Hypothalamus (tissue), 51 donors: ENCODE measurements at regions not wholly inside any gene's neighbourhood (a gene's known extent, or its start where the extent isn't known, plus 50 kb on each side); places are given as distances from the start of the nearest gene placed in this dataset.
"Not testable (repeated sequence)": the region's sequence is repeated elsewhere in the genome, so short reads cannot be mapped to it uniquely, and the experiment has no call there.

Experiments
- DNase-seq, 51 donors: peaks; one replicate each; lab custom pipeline; 2025; lab: John Stamatoyannopoulos, UW

DNA sequence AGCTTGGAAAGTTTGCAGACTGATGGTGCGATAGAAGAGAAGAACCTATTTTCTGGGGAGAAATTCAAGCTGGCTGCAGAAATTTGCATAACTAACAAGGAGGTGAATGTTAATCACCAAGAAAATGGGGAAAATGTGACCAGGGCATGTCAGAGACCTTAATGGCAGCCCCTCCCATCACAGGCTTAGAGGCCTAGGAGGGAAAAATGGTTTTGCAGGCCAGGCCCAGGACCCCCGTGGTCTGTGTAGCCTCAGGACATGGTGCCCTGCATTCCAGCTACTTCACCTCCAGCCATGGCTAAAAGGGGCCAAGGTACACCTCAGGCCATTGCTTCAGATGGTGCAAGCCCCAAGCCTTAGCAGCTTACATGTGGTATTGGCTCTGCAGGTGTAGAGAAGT, 207.1 kb upstream of the CXorf66 start:
- DNase-seq = no peak

DNA sequence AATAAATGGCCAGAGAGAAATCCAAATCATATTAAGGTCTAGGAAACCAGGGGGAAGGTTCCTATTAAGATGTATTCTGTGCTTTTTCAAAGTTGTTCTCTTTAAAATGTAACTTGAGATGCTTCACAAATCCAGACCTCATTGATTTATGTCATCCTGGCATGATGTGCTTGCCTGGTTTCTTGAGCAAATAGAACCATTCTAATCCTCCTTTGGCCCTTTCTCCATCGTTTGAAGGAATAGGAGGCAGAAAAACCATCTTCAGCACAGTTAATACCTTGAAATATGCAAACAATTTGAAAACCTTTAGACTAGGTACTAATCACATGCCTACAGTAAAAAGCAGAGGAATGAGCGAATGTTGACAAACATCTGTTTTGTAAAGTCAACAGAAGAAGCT, 202.2 kb upstream of the CXorf66 start:
- no peak for DNase-seq

DNA sequence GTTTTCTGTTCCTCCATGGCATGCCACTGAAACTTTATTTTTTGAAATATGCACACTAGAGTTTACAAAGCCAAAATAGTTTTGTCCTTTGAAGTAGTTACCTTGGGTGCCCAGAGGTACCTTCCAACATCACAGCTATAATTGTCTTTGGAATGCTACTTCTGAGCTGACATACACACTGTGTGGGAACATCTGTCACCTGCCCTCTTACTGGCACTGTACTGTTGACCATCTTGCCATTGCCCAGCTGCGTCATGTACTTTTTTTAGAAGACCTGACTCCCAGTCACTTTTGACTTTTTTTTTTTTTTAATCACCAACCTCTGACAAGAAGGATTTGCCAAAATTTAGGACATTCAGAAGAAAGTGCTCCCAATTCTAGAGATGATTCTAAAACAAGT, 200.5 kb upstream of the CXorf66 start:
- DNase-seq = no peak

DNA sequence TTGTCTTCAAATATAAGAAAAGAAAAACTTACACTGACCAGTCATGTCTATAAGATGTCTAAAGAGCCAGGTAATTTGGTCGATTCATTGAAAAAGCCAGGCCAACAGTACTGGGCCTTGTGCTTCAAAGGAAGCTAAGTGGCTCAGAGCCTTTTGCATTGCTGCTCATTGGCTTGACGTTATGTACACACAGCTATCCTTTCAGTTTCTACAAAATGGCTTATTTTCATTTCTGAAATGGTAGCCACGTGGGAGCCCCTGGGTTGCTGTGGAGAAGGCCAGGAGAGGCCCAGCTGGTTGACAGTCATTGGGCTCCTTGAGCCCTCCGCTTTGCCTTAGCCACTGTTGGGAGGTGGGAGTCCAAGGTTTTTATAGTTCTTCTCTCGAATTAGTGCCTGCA, 199.1 kb upstream of the CXorf66 start:
- no peak for DNase-seq

DNA sequence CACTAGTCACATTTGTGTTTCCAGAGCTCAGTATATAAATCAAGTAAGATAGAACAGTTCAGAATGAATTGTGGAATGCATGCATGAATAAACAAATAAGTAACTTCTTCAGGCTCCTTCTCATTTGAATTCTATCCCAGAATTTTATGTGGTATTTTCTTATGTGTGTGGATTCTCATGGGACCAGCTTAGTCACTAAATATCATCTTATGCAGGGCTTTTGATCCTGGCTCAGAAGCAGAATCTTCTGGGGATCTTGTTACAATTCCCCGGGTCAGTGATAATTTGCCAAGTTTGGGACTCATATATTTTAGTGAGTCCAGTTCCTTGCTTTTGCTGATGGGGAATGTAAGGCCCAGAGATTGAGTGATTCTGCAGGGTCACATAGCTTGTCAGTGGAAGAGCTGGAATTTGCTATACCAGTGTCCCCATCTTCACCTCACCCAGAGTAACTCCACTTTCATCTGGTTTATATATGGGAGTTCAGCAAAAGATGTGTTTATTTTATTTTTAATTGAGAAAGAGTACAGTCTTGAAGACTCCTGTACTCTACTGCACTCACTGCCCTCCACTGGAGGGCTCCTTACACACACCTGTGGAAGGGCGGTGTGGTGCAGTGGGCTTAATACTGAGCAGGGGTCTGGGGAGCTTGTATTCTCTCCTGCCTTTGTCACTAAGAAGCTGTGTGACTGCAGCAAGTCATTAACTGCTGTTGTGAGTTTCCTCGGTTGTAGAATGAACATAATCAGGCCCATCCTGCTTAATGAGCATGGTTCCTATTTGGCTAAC, 198.2 kb upstream of the CXorf66 start:
- no peak for DNase-seq

DNA sequence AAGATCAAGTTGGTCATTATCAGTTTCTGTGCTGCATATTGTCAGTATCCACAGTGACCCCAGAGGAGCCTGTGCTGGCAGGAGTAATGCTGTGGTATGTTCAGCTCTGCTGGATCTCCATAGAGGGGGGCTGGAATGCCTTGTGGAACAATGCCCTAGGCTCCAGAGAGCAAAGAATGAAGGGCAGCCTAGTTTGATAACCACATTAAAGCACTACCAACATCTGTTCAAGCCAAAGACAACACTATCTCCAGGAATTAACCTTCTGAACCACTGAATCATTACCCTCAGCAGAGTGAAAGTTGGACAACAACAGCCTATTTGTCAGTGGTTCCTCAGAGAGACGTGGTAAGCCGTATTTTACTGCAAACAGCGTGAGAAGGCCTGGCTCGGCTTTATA, 192.3 kb upstream of the CXorf66 start:
- DNase-seq = no peak

DNA sequence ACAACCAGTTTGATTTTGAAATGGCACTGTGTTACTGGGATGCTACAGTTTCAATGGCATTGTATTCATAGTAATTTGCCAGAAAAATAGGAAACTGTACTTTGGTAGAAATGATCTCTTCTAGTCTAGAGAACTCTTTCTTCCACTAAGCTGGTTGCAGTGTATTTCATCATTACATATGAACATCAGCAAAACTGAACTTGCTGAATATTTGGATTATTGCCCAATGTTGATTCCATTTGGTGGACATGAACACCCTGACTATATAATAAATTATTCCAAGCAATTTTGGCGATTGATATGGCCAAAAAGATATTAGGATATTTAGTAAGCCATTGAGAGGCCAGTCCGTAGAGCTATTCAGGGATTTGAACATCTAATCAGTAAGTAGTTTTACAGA, 191.8 kb upstream of the CXorf66 start:
- no peak for DNase-seq

DNA sequence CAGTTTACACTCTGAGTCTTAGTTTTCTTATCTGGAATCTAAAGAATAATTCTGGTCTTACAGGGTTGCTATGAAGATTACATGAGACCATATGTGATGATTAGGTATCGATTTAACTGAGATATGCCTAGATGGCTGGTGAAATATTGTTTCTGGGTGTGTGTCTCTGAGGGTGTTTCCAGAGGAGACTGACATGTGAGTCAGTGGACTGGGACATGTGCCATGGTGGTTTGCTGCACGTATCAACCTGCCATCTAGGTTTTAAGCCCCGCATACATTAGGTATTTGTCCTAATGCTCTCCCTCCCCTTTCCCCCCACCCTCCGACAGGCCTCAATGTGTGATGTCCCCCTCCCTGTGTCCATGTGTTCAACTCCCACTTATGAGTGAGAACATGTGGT, 186.0 kb upstream of the CXorf66 start:
- no peak for DNase-seq

DNA sequence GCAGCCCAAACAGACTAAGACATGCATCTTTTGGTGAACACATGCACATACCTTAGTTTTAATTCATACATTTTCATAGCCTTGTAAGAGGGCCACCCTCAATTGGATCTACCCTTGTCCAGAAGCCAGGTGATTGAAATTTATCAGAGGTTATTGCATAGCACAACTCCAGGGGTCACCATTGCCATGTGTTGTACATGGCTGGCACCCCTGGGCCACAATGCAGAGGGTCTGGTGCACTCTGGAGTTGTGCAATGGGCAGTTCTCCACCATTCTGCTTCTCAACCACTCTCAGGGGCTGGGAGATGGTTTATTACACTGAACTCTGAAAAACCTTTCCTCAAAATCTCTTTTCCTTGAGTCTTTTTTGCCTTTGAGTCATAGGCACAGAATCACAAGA, 184.4 kb upstream of the CXorf66 start:
- DNase-seq = no peak

DNA sequence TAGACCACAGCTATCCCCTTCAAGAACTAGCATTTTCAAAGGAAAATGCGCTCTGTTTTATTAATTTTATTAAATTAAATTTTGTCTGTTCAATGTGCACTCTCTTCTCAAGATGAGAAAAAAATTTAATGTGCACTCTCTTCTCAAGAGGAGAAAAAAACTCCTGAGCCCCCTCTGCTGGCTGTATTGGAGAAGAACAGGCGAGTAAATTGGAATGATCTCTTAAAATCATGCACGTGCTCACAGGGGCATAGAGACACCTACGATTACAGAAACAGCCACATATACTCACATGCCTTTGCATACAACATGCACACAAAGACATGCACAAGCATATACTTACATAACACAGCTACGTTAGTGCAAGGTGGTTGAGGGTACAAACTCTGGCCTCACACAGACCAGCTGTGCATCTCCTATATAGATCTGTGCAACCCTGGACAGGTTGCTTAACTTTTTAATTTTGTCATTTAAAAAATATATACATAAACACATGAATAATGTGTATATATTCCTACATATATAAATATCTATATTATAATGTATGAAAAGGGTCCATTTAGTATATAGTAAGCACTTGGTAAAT, 176.2 kb upstream of the CXorf66 start:
- DNase-seq = peak in 20 of 51 donors; percentile 0 to 24 (median 1)

DNA sequence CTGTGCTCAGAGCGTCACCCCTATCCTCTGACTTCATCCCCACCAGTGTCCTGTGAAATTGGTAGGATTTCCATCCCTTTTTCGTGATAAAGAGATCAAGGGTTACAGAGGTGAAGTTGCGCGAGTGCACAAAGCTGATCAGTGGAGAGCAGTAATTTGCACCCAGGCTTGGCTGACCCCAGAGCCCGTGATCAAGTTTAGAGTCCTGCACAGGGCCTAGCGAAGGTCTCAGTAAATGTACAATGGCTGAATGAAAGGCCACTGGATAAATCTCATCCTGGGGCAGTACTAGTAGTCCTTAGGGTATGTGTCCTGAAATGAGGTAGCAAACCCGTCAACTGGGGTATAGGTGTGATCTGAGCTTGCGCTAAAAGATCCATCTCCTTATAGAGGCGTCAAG, 173.2 kb upstream of the CXorf66 start:
- DNase-seq = not testable (repeated sequence)

DNA sequence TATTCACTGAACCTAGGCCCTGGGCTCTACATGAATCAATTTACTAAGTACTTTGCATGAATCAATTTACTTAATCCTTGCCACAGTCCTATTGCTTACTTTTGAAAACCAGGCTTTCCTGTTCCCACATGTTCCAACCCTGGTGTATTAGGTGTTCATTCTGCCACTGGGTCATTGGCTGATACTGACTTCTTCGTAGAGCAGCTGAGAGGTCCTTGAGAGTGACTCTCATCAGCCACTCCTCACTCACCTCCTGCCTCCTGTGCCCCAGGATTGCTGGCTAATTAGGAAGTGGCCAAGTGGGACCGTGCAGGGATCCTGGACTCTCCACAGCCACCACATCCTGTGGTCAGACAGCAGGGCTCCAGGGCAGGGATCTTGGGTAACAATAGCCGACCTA, 172.7 kb upstream of the CXorf66 start:
- DNase-seq = not testable (repeated sequence)

DNA sequence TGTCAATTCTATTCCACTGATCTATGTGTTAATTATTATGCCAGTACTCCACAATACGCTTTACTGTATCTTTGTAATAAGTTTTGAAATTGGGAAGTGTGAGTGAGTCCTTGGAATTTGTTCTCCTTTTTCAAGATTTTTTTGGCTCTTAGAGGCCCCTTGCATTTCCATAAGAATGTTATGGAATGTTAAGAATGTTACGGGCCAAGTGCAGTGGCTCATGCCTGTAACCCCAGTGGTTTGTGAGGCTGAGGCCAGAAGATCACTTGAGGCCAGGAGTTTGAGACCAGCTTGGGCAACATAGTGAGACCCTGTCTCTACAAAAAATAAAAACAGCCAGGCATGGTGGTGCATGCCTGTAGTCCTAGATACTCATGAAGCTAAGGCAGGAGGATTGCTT, 167.6 kb upstream of the CXorf66 start:
- no peak for DNase-seq

DNA sequence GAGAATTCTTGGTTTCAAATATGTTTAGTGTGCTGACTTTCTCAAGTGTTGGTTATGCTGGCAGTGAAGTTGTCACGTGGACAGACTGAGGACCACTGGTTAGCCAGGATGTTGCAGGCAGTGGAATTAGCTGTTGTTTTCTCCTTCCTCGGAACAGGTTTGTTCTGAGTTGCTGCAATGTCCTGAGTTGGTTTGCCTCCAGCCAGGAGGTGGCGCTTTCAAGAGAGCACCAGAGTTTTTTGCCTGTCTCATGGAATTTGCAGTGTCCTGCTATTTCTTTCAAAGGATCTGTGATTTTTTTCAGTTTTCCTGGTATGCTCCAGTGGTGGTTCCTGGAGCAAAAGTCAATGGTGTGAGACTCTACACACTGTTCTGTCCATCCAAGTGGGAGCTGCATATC, 158.1 kb upstream of the CXorf66 start:
- no peak for DNase-seq

DNA sequence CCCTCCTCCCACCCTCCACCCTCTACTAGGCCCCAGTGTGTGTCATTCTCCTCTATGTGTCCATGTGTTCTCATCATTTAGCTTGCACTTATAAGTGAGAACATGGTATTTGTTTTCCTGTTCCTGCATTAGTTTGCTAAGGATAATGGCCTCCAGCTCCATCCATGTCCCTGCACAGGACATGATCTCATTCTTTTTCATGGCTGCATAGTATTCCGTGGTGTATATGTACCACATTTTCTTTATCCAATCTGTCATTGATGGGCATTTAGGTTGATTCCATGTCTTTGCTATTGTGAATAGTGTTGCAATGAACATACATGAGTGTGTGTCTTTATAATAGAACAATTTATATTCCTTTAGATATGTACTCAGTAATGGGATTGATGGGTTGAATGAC, 148.7 kb upstream of the CXorf66 start:
- DNase-seq = not testable (repeated sequence)

DNA sequence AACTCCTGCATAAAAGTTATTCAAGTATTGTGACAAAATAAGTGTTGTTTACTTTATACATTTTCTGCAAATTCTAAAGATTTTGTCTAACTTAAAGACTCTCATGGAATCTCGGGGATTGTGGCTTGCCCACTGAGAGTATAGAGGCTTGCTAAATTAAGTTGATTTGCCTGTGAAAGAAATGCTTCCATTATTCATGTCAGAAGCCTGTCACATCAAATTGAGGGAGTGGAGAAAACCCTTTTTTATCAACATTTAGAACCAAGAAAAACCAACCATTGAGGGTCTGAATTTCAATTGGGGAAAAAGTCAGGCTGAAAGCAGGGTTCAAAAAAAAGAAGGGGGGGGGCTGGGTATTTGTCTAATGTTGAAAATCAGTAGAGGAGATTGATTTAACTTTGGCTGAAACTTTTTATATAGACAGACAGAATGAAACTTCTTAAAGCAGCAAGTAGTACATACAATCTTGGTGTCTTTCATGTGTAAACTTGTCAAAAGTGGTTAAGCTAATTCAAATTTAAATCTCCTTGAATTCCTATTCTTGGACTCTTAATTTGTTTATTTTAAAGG, 144.8 kb upstream of the CXorf66 start:
- no peak for DNase-seq

DNA sequence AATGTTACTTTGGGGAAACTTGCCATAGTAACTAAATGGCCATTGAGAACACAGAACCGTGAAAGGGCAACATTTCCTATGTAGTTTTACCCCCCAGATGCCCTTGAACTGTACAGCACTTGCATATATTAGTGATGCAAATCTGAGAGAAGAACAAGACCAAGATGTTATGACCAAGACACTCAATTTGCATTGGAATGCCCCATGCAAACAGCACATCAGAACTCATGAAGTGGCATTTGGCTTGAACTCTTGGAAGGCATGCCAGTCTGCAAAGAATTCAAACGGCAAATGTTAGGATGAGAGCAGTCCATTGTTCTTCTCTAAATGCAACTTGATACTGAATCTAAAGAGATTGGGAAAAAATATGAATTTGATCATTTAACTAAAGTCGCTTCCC, 139.4 kb upstream of the CXorf66 start:
- DNase-seq = no peak

DNA sequence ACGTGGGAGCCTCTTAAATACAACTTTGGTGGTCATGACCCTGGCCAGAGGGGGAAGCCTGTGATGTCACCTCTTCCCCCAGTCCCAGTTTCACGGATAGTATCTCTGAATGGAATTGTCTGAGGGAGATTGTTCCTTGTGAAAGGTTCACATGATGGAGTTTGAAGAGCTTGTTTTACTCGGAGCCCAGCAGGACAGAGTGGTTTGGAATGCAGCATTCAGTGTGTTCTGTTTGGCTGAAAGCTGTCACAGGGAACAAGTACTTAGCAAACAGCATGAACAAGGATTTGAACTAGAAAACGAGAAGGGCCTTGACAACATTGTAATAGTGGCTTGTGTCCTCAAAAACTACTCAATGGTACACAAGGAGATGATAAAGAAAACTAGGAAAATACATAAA, 133.9 kb upstream of the CXorf66 start:
- no peak for DNase-seq

DNA sequence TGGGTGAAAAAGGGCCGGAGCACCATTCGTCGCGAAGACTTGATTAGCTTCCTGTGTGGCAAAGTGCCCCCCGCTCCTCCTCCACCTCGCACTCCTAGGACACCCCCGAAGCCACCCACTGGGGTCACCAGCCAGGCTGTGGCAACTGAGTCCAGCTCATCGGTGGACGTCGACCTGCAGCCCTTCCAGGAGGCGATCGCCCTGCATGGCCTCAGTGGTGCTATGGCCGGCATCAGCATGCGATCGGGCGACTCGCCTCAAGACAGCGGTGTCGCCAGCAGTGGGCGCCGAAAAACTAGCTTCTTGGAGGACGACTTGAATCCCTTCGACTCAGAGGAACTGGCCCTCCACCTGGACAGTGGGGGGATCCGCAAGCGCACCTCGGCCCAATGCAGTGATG, 126.8 kb upstream of the CXorf66 start:
- DNase-seq = no peak

DNA sequence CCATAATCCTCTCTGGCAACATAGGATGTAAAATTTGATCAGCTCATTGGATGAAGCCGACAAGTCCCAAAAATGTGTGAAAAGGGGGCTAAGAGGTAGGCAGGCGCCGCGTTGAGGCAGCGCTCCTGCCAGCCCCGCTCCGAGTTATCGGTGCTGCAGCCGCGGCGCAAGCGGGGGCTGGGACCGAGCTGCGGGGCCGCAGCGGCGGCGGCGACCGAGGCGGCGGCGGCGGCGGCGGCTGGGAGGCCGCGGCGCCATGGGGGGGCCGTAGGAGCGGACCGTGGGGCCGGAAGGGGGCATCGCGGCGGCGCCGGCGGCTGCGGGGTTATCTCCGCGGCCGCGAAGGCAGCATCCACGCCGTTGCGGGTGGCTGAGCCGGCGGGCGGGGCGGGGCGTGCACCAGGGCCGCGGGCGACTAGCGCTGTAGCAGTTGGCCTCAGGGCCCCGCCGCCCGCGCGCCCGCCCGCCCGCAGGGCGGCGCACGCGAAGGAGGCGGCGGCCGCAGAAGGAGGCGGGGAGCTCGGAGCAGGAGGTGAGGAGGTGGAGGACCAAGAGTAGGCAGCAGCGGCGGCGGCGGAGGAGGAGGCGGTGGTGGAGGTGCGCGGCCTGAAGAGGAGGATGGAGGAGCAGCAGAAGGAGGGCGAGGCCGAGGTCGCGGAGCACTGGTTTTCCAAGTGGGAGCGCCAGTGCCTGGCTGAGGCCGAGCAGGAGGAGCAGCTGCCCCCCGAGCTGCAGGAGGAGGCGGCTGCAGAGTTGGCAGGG, 126.0 kb upstream of the CXorf66 start:
- DNase-seq = peak in 28 of 51 donors; percentile 0 to 40 (median 9)

DNA sequence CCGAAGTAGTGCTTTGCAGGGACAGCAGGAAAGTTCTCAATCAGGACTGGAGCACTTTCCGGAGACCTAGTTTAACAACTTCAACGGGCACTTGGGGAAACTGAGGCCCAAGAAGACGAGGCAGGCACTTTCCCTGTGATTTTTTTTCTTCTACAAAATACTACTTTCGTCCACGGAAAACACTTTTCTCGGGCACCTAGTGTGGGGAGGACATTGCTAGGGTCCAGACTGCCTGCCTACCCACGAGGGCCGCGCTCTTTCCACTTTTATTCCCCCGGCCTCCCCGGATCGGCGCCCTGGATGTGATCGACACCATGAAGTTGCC, 125.4 kb upstream of the CXorf66 start:
- no peak for DNase-seq

DNA sequence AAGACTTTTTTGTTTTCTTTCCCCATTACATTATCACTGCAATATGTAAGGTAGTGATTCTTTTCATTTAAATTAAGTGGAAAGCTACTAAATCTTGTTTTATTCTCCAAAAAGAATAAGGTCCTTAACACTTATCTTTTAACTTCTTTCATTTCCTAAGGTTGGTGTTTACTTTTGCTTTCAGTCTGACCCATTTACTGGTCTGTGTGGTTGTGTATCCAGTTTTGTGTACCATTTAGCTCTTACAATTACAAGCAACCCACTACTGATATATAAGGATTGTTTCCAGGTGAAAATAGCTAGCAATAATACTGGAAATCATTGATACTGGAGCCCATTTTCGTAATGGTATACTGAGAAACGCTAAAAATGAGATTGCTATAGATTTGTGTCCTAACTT, 123.1 kb upstream of the CXorf66 start:
- DNase-seq = no peak
